ENCODE measurements at regions not wholly inside any gene's neighbourhood (a gene's known extent, or its start where the extent isn't known, plus 50 kb on each side); places are given as distances from the start of the nearest gene placed in this dataset.
A peak's percentile ranks its signal among the peaks of the same experiment; 100 is the strongest.

GRCh38 chrX:142149919-142150318, 55.2 kb downstream of the MAGEC2 start:
- Mint-ChIP-seq H3K36me3 (ENCODE audit: unreplicated experiment) (no peaks in the 10 kb centered on the region), H3K9me3 (ENCODE audit: unreplicated experiment) (no peaks in the 10 kb centered on the region), H3K27ac (ENCODE audit: unreplicated experiment) (no peak overlapping the region), H3K4me3 (ENCODE audit: unreplicated experiment) (no peak overlapping the region), H3K4me1 (ENCODE audit: low read depth, unreplicated experiment) (no peaks in the 10 kb centered on the region), H3K27me3 (ENCODE audit: unreplicated experiment) (peaks cover 3% of the 10 kb centered on the region)
- DNase-seq, result no peak
- TF ChIP-seq CTCF (IDR thresholded peaks at IDR 0.05; ENCODE audit: partially characterized antibody, unreplicated experiment), result no peak

GRCh38 chrX:142134533-142134932, 70.6 kb downstream of the MAGEC2 start:
- no peak for TF ChIP-seq CTCF (IDR thresholded peaks at IDR 0.05; ENCODE audit: partially characterized antibody, unreplicated experiment)
- no peaks in the 10 kb centered on the region for H3K36me3 Mint-ChIP-seq (ENCODE audit: unreplicated experiment)
- no peaks in the 10 kb centered on the region for H3K27me3 Mint-ChIP-seq (ENCODE audit: unreplicated experiment)
- no peaks in the 10 kb centered on the region for H3K9me3 Mint-ChIP-seq (ENCODE audit: unreplicated experiment)
- DNase-seq, result no peak
- H3K4me3 Mint-ChIP-seq (ENCODE audit: unreplicated experiment), result no peak overlapping the region
- H3K4me1 Mint-ChIP-seq (ENCODE audit: low read depth, unreplicated experiment), result no peaks in the 10 kb centered on the region
- no peak overlapping the region for H3K27ac Mint-ChIP-seq (ENCODE audit: unreplicated experiment)

DNA sequence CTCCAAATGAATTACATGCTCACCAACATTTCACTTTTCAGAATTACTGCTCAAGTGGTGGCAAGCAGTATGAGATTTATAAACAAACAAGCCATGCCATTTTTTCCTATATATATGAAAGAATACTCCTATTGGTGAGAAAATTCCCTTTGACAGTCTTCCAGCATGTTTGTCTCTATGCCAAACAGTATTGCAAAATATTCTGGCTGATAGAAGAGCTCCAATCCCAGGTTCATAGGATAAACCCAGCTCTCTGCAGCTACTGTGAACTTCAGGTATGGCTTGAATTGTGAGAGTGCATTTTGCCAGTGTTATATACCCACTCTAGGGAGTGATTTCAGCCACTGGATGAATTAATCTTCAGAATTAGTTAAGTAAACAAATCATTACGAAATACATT, 108.8 kb downstream of the MAGEC2 start:
- no peak overlapping the region for H3K4me3 Mint-ChIP-seq (ENCODE audit: unreplicated experiment)
- no peak for DNase-seq

DNA sequence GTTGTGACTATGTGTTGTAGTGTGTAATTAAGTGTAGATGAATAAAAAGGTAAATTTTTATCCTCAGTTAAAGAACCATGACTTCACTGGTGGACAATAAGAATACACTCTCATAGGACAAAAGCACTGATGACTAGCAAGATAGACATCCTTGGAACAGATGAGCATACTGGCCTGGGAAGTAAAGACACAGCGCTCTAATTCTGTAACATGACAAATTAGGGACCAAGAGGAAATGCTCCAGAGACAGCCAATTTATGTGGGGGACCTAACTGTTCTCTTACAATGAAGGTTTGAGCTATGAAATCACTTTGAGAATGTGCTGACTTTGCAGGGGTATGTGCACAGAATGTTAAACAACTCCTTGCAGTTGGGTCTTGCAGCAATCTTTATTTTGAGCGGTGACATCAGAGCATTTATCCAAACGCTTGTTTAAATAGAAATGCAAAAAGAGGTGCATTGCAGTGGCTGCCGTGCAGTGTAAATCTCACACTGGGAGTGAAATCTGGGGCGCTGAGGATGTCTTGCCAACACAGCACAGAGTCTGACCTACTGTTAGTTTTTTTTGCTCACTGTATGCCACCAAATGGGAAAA, 109.3 kb downstream of the MAGEC2 start:
- Mint-ChIP-seq H3K36me3 (ENCODE audit: unreplicated experiment) (no peaks in the 10 kb centered on the region), H3K27me3 (ENCODE audit: unreplicated experiment) (no peaks in the 10 kb centered on the region), H3K27ac (ENCODE audit: unreplicated experiment) (no peak overlapping the region), H3K4me3 (ENCODE audit: unreplicated experiment) (no peak overlapping the region), H3K9me3 (ENCODE audit: unreplicated experiment) (no peaks in the 10 kb centered on the region), H3K4me1 (ENCODE audit: low read depth, unreplicated experiment) (no peaks in the 10 kb centered on the region)
- no peak for TF ChIP-seq CTCF (IDR thresholded peaks at IDR 0.05; ENCODE audit: partially characterized antibody, unreplicated experiment)
- DNase-seq, result no peak

More for the DNA sequence above, 108.8 kb downstream of the MAGEC2 start:
- Mint-ChIP-seq H3K9me3 (ENCODE audit: unreplicated experiment) (no peaks in the 10 kb centered on the region), H3K27ac (ENCODE audit: unreplicated experiment) (no peak overlapping the region), H3K27me3 (ENCODE audit: unreplicated experiment) (no peaks in the 10 kb centered on the region), H3K36me3 (ENCODE audit: unreplicated experiment) (no peaks in the 10 kb centered on the region), H3K4me1 (ENCODE audit: low read depth, unreplicated experiment) (no peaks in the 10 kb centered on the region)
- no peak for TF ChIP-seq CTCF (IDR thresholded peaks at IDR 0.05; ENCODE audit: partially characterized antibody, unreplicated experiment)

GRCh38 chrX:142089193-142089592, 115.9 kb downstream of the MAGEC2 start:
- DNase-seq, result no peak
- Mint-ChIP-seq H3K9me3 (ENCODE audit: unreplicated experiment) (no peaks in the 10 kb centered on the region), H3K27me3 (ENCODE audit: unreplicated experiment) (no peaks in the 10 kb centered on the region), H3K4me1 (ENCODE audit: low read depth, unreplicated experiment) (no peaks in the 10 kb centered on the region), H3K36me3 (ENCODE audit: unreplicated experiment) (no peaks in the 10 kb centered on the region), H3K27ac (ENCODE audit: unreplicated experiment) (no peak overlapping the region), H3K4me3 (ENCODE audit: unreplicated experiment) (no peak overlapping the region)
- peak; percentile 34 for TF ChIP-seq CTCF (IDR thresholded peaks at IDR 0.05; ENCODE audit: partially characterized antibody, unreplicated experiment)
